HepG2 (cell line): ENCODE measurements at regions not wholly inside any gene's neighbourhood (a gene's known extent, or its start where the extent isn't known, plus 50 kb on each side); places are given as distances from the start of the nearest gene placed in this dataset.

Experiments
- ERF ChIP-seq: IDR thresholded peaks from 2 replicates; pipeline ENCODE4 v1.6.1; 2018; ENCODE audit warnings: missing biosample characterization, missing genetic modification reagents
- MTA3 ChIP-seq: sonication (generic); formaldehyde crosslinking; IDR thresholded peaks from 2 replicates; pipeline ENCODE4 v1.4.0; 2020; ENCODE audit warnings: missing genetic modification reagents
- MYNN ChIP-seq: sonication (generic); formaldehyde crosslinking; IDR thresholded peaks from 2 replicates; pipeline ENCODE4 v1.4.0; 2020; ENCODE audit warnings: mild to moderate bottlenecking, low read depth, missing genetic modification reagents
- NCOA5 ChIP-seq: sonication (generic); formaldehyde crosslinking; IDR thresholded peaks from 2 replicates; pipeline ENCODE4 v1.4.0; 2020; ENCODE audit warnings: missing genetic modification reagents
- NR2F1 ChIP-seq, 2 experiments: fragments of 450-650 bp in 1 of 2; formaldehyde crosslinking in 1 of 2; IDR thresholded peaks; 2 replicates each; pipeline versions ENCODE4 v1.5.0 to v1.6.1; 2016 to 2020; ENCODE audit warnings: mild to moderate bottlenecking in 1 of 2, missing compliant biosample characterization in 1 of 2, missing genetic modification reagents in 1 of 2, moderate library complexity in 1 of 2
- SOX5 ChIP-seq: IDR thresholded peaks from 2 replicates; pipeline ENCODE4 v1.6.1; 2016; ENCODE audit warnings: borderline replicate concordance
- ZNF317 ChIP-seq: sonication (generic); formaldehyde crosslinking; IDR thresholded peaks from 2 replicates; pipeline ENCODE4 v1.5.0; 2020; ENCODE audit warnings: mild to moderate bottlenecking, missing genetic modification reagents
- TF ChIP-seq, protein P1 (sequence below): sonication (generic); formaldehyde crosslinking; IDR thresholded peaks from 2 replicates; pipeline ENCODE4 v1.5.1; 2020; ENCODE audit warnings: missing genetic modification reagents, mild to moderate bottlenecking, borderline replicate concordance
- TF ChIP-seq, protein P2 (sequence below): IDR thresholded peaks from 2 replicates; pipeline ENCODE4 v1.6.1; 2016; ENCODE audit warnings: missing compliant biosample characterization, missing genetic modification reagents, borderline replicate concordance

DNA sequence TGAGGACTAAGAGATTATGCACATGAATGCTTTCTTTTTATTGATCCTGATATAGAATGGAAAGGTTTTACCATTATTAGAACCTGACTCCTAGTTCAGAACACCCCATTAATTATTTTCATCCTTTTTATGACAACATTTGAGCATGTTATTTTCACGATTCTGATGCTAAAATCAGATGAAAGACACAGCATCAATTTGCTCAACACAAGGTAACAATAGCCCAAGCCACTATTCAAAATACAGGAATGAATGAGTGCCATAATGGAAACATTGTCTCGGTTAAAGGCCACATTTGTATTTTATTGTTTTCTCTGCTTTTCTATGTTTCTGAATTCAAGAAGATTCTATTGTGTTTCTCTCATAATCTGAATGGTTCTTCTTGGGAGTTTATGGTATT is 126.3 kb upstream of the POF1B start:
- TF ChIP-seq NCOA5 = no peak
- no peak for TF ChIP-seq ZNF317
- no peak for TF ChIP-seq SOX5
- TF ChIP-seq MTA3 (CRISPR knock-in tag) = no peak
- no peak for TF ChIP-seq NR2F1 (CRISPR knock-in tag; IDR thresholded peaks at IDR 0.05)
- no peak for TF ChIP-seq ERF (CRISPR knock-in tag)
- TF ChIP-seq MYNN (CRISPR knock-in tag) = no peak
- TF ChIP-seq, protein P1, sequence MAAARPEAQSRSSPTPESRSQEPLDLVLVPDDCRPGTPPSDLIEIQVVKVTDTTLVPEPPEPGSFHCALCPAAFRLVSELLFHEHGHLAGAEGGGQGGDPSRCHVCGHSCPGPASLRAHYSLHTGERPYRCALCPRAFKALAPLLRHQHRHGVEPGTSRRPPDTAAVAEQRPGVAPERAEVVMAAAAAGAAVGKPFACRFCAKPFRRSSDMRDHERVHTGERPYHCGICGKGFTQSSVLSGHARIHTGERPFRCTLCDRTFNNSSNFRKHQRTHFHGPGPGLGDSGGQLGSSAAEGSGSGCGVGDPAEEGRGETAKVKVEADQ (CRISPR knock-in tag) = no peak
- TF ChIP-seq, protein P2, sequence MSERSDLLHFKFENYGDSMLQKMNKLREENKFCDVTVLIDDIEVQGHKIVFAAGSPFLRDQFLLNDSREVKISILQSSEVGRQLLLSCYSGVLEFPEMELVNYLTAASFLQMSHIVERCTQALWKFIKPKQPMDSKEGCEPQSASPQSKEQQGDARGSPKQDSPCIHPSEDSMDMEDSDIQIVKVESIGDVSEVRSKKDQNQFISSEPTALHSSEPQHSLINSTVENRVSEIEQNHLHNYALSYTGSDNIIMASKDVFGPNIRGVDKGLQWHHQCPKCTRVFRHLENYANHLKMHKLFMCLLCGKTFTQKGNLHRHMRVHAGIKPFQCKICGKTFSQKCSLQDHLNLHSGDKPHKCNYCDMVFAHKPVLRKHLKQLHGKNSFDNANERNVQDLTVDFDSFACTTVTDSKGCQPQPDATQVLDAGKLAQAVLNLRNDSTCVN = no peak
